Left ventricle myocardium superior (tissue), 1 donor: ENCODE measurements at regions not wholly inside any gene's neighbourhood (a gene's known extent, or its start where the extent isn't known, plus 50 kb on each side); places are given as distances from the start of the nearest gene placed in this dataset.
"Not testable (repeated sequence)": the region's sequence is repeated elsewhere in the genome, so short reads cannot be mapped to it uniquely, and the experiment has no call there.

Experiments
- ATAC-seq: fragments of 200-7000 bp; cut with Tn5 transposase; one replicate; pipeline ENCODE4 v1.9.1; 2020; ENCODE audit warnings: mild to moderate bottlenecking, moderate library complexity
- DNase-seq: peaks from one replicate; pipeline ENCODE4 v3.0.0-alpha.2; 2020
- intact Hi-C: fragments of 100-400 bp; cut with micrococcal nuclease; formaldehyde crosslinking; loops from one replicate; pipeline ENCODE4 v1.11.0; 2022
- donor health status: DM: no; HTN: yes; CAD: no; lungs with severe emphysema.

- intact Hi-C loops, result no loop called here
- ATAC-seq (no peak), DNase-seq (no peak)
Observed at GRCh38 chr3:95715128-95715527, 1099.3 kb upstream of the EPHA6 start.

- ATAC-seq (no peak), DNase-seq (no peak)
- intact Hi-C loops, result no loop called here
Observed at GRCh38 chr3:95717048-95717447, 1097.3 kb upstream of the EPHA6 start.

GRCh38 chr3:95718168-95718567, 1096.2 kb upstream of the EPHA6 start:
- intact Hi-C loops, result no loop called here
- DNase-seq, result no peak
- ATAC-seq, result no peak

DNA sequence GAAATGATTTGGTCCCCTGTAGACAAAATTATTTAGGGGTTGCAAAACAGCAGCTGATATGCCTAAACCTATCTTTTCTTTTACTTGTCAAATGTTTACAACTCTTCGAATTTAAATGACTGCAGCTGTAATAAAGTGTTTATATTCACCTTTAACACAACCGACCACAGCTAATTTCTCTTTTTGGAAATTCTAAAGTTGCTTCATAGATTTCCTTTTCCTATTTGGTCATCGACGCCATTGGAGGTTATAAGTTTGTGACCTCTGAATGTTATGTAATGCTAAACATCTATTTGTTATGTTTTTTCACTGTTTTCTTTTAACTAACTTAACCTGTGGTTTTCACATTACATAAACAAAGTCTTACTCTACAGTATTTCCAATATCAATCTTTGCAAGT, 1094.9 kb upstream of the EPHA6 start:
- DNase-seq, result no peak
- intact Hi-C loops, result no loop called here
- no peak for ATAC-seq

- intact Hi-C loops, result no loop called here
- ATAC-seq, result peak; percentile 63
- no peak for DNase-seq
Observed at GRCh38 chr3:95721938-95722337, 1092.5 kb upstream of the EPHA6 start.

GRCh38 chr3:95725770-95726169, 1088.6 kb upstream of the EPHA6 start:
- intact Hi-C loops, result no loop called here
- DNase-seq (no peak), ATAC-seq (no peak)

DNA sequence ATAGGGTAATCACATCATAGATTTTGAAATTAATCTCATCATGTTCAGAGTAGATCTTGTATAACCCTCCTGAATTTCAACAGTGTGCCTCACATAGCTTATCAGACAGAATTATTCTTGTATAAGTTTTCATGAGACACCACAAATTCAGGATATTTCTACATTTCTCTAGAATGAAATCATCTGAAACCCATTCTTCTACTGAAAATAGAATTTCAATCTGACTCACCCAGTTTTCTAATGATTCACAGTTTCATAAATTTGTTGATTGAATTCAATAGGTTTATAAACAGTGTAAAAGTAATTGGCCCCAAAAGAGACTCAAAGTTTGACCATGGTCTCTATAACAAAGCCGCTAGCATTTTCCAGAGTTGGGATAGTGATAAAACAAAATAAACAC, 1082.6 kb upstream of the EPHA6 start:
- ATAC-seq, result no peak
- intact Hi-C loops, result no loop called here
- DNase-seq, result no peak

DNA sequence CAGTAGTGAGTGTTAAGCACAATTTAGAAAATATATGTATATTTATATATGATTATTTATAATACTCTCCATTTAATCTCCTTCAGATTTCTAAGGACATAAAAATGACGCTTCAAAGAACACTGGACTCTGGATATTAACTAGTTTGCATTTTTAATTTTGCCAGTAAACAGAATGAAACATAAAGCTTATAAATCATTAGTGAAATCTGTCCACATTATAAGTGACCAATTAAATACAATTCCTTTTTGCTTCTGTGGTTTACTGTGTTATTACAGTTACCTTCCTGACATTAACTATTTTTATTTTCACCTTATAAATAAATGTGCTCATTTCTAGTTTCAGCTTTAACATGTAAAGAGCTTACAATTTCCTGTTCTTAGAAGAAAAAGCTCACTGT, 1081.1 kb upstream of the EPHA6 start:
- ATAC-seq (no peak), DNase-seq (no peak)
- intact Hi-C loops, result no loop called here

GRCh38 chr3:95738045-95738444, 1076.3 kb upstream of the EPHA6 start:
- DNase-seq (no peak), ATAC-seq (no peak)
- intact Hi-C loops, result no loop called here

GRCh38 chr3:95744896-95745295, 1069.5 kb upstream of the EPHA6 start:
- intact Hi-C loops, ATAC-seq, DNase-seq: not testable (repeated sequence)

GRCh38 chr3:95750097-95750496, 1064.3 kb upstream of the EPHA6 start:
- ATAC-seq (no peak), DNase-seq (no peak)
- intact Hi-C loops, result no loop called here

DNA sequence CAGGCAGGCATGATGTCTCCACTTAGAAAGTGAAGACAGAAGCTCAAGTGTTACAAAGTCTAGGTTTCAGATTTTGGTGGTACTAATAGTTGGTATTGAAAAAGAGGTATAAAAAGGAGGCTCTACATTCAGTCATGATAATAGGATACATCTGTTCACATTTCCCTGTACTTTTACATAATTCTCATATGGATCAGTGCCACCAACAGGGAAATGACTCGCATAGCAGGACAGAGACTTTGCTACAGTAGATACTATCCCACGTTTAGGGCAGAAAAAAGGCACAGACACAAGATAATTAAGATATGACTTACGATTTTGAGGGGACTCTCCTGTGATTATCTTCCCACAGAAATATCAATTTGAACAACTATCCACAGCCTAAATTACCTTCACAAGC, 1062.9 kb upstream of the EPHA6 start:
- no peak for ATAC-seq
- DNase-seq, result no peak
- intact Hi-C loops, result no loop called here

DNA sequence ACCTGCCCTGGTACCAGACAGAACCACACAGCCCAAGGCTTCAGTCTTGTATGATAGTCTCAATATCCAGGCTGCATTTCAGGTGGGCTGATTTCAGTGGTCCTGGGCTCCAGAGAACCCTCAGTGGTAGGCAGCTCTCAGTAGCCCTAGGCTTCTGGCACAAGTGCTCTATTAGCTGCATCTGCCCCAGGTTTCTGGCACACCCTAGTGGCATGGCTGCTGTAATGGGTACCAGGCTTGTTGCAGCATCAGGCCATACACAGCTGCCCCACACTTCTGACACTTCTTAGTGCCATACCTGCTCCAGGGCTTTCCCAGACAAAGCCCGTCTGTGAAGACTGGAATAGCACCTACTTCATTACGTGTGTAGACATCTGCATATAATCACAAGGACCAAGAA, 1062.2 kb upstream of the EPHA6 start:
- DNase-seq, result no peak
- ATAC-seq, result no peak
- intact Hi-C loops, result no loop called here

DNA sequence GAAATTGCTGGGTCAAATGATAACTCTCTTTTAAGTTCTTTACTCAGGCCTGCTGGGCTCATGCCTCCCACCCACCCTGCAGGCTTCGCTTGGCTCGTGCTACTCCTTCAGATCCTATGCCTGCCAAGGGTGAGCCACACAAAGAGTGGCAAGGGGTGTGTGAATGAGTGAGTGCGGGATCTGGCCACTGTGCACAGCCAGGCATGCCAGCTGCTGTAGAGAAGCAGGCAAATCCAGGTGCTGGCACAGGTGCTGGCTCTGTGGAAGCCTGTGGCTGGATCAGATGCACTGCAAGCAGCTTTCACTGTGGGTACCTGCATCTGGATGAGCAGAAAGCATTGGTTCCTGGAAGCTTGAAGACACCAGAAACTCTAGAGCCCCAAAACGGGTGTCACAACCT, 1055.7 kb upstream of the EPHA6 start:
- DNase-seq (no peak), ATAC-seq (no peak)
- intact Hi-C loops, result no loop called here

GRCh38 chr3:95759614-95760301, 1054.6 kb upstream of the EPHA6 start:
- intact Hi-C loops, result no loop called here
- ATAC-seq (no peak), DNase-seq (no peak)

GRCh38 chr3:95775486-95776094, 1038.8 kb upstream of the EPHA6 start:
- intact Hi-C loops, result no loop called here
- ATAC-seq (no peak), DNase-seq (no peak)

DNA sequence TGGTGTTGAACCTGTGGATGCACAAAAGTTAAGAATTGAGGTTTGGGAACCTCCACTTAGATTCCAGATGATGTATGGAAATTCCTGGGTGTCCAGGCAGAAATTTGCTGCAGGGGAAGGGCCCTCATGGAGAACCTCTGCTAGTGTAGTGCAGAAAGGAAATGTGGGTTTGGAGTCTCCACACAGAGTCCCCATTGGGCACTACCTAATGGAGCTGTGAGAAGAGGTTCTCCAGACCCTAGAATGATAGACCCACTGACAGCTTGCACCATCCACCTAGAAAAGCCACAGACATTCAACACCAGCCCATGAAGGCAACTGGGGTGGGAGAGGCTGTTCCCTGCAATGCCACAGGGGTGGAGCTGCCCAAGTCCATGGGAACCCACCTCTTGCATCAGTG, 1032.8 kb upstream of the EPHA6 start:
- intact Hi-C loops, result no loop called here
- ATAC-seq (no peak), DNase-seq (no peak)

- DNase-seq, result no peak
- no peak for ATAC-seq
- intact Hi-C loops, result no loop called here
Observed at GRCh38 chr3:95789111-95789510, 1025.3 kb upstream of the EPHA6 start.

DNA sequence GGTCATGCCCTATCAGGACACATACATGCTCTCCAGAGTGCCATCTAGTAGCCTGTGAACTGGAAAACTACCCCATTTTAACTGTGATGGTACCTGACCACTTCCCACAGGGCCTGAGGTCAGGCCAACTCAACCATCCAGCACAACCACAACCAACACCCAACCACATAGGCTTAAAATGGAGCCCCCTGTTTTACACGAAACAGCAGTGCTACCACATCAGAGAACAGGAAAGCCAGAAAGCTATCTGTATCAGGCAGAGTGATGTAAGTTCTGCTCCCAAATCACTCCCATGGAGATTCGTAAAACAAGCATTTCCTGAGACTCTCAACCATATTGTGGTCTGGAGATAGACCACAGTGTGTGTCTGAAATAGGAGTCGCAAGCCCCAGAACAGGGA, 1017.3 kb upstream of the EPHA6 start:
- intact Hi-C loops, result no loop called here
- ATAC-seq (no peak), DNase-seq (no peak)

GRCh38 chr3:95798628-95799027, 1015.8 kb upstream of the EPHA6 start:
- ATAC-seq (no peak), DNase-seq (no peak)
- intact Hi-C loops, result no loop called here

DNA sequence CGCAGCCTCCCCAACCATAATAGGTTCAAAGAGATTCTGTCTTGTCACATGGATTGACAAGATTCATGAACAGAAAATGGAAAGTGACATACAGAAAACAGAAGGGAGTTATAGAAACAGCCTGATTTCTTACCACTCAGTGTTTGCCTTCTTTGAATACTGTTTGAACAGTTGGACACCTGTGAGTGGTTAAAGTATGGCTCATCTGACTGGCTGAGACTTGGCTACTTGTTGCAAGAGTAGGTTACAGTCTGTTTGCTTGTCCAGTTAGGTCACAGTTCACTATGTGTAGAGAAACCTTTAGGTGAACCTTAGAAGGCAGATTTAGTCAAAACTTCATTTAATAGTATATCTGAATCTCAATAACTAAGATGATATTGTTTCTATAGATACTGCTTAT, 1003.9 kb upstream of the EPHA6 start:
- no peak for DNase-seq

More for the DNA sequence above, 1003.9 kb upstream of the EPHA6 start:
- intact Hi-C loops, result no loop called here
- no peak for ATAC-seq
